ENCODE measurements at regions not wholly inside any gene's neighbourhood (a gene's known extent, or its start where the extent isn't known, plus 50 kb on each side); places are given as distances from the start of the nearest gene placed in this dataset.

- TF ChIP-seq MAX (IDR thresholded peaks at IDR 0.05; ENCODE audit: low read depth, low read length) (no peak), CTCF (IDR thresholded peaks at IDR 0.05; ENCODE audit: low read depth, low read length) (no peak), POLR2A (IDR thresholded peaks at IDR 0.05; ENCODE audit: extremely low read depth, insufficient read length) (no peak)
Measured at GRCh38 chr4:185920171-185920570, 108.2 kb upstream of the SORBS2 start.

All from NB4 (cell line).